ENCODE measurements at regions not wholly inside any gene's neighbourhood (a gene's known extent, or its start where the extent isn't known, plus 50 kb on each side); places are given as distances from the start of the nearest gene placed in this dataset.

DNA sequence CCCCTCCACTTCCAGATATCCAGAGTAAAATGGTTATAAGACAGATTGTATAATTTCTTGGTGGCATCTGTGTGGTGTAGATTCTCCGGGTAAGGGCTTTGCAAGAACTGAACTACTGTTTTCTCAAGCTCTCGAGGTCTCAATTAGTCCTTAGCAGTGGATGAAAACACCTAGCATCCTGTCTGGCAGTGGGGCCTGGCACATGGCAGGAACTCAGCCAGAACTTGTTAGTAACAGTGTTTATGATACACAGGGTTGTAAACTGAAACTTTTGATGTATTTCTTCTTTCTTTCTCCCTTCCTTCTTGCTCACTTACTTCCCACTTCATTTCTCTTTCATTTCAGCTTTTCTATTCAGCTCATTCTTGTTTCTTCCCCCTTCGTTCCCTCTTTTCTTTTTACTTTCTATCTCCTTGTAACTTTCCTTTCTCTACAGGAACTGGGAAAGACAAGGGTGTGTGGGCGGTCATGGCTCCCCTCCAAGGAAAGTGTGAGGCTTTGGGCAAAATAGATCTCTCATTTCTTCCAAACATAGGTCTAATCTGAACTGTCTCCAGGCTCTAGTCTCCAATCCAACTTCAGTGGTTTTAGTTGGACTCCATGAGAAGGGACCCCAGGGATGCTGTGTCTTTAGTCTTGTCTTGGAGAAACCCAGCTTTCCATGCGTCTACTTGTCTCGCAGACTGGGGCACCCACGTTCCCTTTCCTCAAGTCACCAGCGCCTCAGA is 159.7 kb downstream of the PAH start:
- TF ChIP-seq, protein P1, sequence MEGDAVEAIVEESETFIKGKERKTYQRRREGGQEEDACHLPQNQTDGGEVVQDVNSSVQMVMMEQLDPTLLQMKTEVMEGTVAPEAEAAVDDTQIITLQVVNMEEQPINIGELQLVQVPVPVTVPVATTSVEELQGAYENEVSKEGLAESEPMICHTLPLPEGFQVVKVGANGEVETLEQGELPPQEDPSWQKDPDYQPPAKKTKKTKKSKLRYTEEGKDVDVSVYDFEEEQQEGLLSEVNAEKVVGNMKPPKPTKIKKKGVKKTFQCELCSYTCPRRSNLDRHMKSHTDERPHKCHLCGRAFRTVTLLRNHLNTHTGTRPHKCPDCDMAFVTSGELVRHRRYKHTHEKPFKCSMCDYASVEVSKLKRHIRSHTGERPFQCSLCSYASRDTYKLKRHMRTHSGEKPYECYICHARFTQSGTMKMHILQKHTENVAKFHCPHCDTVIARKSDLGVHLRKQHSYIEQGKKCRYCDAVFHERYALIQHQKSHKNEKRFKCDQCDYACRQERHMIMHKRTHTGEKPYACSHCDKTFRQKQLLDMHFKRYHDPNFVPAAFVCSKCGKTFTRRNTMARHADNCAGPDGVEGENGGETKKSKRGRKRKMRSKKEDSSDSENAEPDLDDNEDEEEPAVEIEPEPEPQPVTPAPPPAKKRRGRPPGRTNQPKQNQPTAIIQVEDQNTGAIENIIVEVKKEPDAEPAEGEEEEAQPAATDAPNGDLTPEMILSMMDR (IDR thresholded peaks at IDR 0.05) = no peak
- no peak for TF ChIP-seq POLR2A (IDR thresholded peaks at IDR 0.05)

All from lower leg skin (tissue), 3 donors.